Left lobe of liver (tissue), 2 donors: ENCODE measurements at regions not wholly inside any gene's neighbourhood (a gene's known extent, or its start where the extent isn't known, plus 50 kb on each side); places are given as distances from the start of the nearest gene placed in this dataset.
A peak's percentile ranks its signal among the peaks of the same experiment; 100 is the strongest.
"Not testable (repeated sequence)": the region's sequence is repeated elsewhere in the genome, so short reads cannot be mapped to it uniquely, and the experiment has no call there.

Experiments used
- ATAC-seq: fragments of 200-7000 bp; cut with Tn5 transposase; one replicate; pipeline ENCODE4 v1.9.1; 2020; ENCODE audit warnings: mild to moderate bottlenecking, moderate library complexity
- DNase-seq: peaks from one replicate; pipeline ENCODE4 v3.0.0-alpha.2; 2020; ENCODE audit warnings: low spot score
- donor health status: DM: no; HTN: no; CAD: no; lungs with moderate emphysema.
- donor health status: DM: no; HTN: yes; CAD: no.

- no peak for ATAC-seq
- DNase-seq = no peak
Measured at GRCh38 chr2:122007126-122007525, 251.7 kb downstream of the TSN start.

GRCh38 chr2:122007577-122007976 lies 252.1 kb downstream of the TSN start:
- ATAC-seq = no peak

GRCh38 chr2:122009561-122009960 lies 254.1 kb downstream of the TSN start:
- no peak for ATAC-seq
- no peak for DNase-seq

More at GRCh38 chr2:122007577-122007976, 252.1 kb downstream of the TSN start:
- no peak for DNase-seq

DNA sequence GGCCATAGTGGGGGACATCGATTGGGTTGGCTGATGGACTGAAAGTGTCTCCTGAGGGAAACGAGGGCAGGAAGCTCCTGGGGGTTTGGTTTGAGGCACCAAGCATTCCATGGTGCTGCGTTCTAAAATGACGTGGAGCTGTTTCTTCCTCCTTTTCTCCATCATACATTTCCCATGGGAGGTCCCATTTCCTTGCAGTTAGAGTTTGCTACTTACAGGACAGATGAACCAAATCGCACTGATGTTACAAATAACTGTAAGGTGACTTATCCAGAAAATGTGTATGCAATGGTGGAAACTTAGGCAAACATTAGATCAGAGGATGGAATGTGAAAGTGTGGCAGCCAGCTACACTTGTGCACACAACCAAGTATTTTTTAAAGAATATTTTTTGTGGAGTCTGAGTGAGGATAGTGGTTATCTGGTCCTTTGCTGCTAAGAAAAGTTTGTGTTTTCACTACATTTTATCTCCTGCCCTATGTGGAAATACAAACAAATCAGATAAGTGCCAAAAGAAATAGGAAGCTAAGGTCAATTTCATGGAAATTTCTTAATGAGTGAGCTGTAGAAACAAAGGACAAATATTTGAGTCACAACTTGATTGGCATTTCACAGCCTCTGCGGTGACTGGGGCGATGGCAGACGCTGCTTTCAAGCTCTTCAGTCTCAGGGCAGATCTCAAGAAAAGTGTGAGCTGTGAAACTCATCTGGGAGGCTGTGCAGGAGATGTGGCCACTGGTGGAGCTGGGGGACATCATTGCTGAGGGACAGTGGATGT lies 256.2 kb downstream of the TSN start:
- DNase-seq (no peak), ATAC-seq (no peak)

- no peak for ATAC-seq
- no peak for DNase-seq
Measured at GRCh38 chr2:122018736-122019135, 263.3 kb downstream of the TSN start.

DNA sequence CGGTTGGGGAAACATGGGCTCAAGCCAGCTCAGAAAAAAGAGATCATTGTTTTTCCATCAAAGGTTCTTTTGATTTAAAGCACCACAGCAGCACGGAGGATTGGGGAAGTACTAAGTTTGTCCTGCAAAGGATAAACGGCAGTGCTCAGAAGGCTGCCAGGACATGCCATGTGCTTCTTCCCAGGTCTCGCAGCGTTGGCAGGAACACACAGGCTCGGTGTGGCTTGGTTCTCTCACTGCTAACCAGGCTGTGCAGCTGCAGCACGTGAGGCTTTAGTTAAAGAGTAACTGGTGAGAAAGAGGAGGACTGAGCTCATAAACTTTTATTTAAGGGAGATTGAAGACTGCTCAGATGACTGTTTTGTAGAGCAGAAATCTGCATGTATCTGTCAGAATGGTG lies 264.3 kb downstream of the TSN start:
- peak; percentile 82 for ATAC-seq
- DNase-seq = no peak

DNA sequence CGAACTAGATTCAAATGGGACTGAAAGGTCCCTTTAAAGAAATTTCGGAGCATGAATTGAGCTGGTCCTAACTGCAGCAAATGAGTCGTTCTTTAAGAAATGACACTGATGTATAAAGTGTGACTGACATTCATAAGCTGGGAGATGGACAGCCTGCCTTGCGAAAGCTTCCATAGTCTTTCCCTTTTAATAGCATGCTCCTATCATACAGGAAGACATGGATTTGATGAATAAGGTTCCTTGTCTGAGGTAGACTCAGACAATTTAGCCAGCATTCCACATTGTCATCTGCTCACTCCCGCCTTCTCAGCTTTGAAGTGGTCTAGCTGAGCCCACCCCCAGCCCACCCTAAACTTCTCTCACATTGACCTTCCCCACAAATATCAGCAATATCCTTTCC lies 264.9 kb downstream of the TSN start:
- no peak for ATAC-seq

DNA sequence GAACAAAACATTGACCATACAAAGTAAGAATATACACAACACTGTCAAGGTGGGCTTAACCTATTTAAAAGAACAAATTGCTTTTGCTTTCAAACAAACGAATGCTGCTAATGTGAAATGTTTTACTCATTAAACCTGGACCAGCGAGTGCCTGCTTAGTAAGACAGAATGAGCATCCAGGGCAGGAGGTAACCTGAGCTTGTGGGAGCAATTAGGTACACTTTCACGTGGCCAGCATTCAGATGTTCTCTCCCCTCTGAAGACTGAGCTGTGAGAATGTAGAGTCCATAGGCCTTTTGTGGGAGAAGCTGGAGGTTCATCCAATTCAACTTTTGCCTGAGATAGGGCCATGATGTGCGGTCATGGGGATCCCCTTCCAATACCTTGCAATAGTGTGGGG lies 266.5 kb downstream of the TSN start:
- DNase-seq = no peak
- ATAC-seq = no peak

More for the DNA sequence above, 264.9 kb downstream of the TSN start:
- no peak for DNase-seq

DNA sequence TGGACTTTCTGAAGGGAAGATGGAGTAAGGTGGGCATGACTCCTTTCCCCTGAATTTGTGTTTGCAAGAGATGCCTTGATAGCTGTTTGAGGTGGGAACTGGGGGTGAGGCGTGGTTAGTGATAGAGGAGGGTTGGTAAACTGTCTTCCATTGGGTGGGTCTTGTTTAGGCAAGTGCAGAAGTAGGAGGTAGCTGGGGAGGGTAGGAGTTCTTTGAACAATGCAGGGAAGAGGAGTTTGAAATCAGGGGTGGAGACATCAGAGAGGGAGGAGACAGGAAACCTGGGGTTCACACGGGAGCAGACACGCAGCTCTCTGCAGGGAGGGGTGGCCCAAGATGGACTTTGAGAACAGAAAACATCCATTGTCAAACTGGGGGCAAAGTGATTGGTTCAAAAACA lies 267.1 kb downstream of the TSN start:
- DNase-seq (no peak), ATAC-seq (no peak)

GRCh38 chr2:122023059-122023864 lies 267.8 kb downstream of the TSN start:
- no peak for ATAC-seq
- DNase-seq = no peak

- no peak for ATAC-seq
Measured at GRCh38 chr2:122027510-122028217, 272.2 kb downstream of the TSN start.

GRCh38 chr2:122028371-122029100 lies 273.1 kb downstream of the TSN start:
- no peak for ATAC-seq
- no peak for DNase-seq

More at GRCh38 chr2:122027510-122028217, 272.2 kb downstream of the TSN start:
- DNase-seq = no peak

DNA sequence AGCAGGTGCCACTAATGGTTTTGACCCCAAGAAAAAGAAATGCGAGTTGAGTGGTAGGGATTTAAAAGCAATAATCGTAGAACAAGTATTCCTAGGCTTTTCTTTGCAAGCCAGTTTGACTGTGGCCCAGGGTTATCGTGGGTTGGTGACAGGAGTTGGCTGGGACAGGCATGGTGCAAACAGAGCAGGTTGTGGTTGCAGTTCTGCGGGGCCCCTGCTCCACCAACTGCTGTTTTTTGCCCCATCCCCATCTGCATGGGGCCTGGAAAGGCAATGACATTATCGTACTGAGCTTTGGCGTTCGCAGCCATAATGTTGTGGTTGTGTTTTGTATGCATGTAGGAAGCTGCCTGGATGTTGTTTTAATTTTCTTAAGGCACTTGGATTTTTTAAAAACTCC lies 274.0 kb downstream of the TSN start:
- no peak for DNase-seq
- no peak for ATAC-seq

DNA sequence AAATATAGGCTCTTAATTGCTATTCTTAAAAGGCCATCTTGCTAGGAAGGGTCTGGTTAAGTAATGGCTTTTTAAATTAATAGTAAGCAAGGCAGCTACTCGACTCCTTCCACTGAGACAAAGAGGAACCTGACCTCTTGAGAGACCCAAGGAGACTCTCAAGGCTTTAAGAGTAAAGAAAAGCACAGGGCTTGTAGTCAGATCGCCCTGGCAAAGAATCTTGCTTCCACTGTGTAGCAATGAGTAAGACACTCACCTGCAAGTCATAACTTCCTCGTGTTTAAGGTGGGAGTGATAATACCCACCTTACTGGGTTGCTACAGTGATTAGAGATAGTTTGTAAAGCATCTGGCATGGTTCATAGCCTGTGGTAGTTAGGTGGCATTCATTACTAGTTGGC lies 274.5 kb downstream of the TSN start:
- DNase-seq (no peak), ATAC-seq (no peak)

GRCh38 chr2:122031544-122032263 lies 276.3 kb downstream of the TSN start:
- DNase-seq = no peak

DNA sequence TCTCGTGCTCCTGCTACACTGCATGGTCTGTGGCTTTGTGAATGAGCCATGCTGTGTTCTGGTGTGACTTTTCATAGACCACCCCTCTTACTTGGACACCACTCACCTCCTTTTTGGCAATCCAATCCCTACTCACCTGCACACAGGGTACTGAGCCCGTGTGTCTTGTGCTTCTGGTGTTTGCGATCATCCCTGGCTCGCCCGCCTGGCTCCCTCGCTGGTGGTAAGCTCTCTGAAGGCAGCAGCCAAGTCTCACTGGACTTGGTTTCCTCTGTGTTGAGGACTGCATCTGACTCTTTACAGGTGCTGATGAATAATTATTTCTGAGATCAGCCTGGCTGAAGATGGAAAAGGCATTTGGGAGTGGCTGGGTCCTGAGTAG lies 276.8 kb downstream of the TSN start:
- DNase-seq (no peak), ATAC-seq (no peak)

More at GRCh38 chr2:122031544-122032263, 276.3 kb downstream of the TSN start:
- peak; percentile 29 for ATAC-seq

DNA sequence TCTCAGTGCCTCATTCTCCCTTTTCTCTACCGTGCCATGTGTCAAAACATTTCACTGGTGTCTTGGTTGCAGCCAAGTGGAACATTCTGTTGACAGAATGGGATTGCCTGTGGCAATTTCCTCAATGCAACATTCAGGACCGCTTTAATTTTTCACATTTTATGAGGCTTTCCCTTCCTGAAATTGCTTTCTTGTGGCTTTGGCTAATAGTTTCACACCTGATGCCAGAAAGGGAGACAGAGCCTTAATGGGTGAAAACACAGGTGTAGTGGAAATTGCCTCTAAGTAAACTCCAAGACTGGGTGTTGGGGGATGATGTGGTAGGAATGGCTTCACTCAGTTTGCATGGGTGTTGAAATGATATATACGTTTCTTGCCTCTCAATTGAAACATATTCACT lies 278.3 kb downstream of the TSN start:
- ATAC-seq (no peak), DNase-seq (no peak)

- DNase-seq = no peak
- no peak for ATAC-seq
Measured at GRCh38 chr2:122034344-122034743, 278.9 kb downstream of the TSN start.

GRCh38 chr2:122034777-122035176 lies 279.3 kb downstream of the TSN start:
- no peak for DNase-seq
- ATAC-seq = no peak

- DNase-seq = not testable (repeated sequence)
Measured at GRCh38 chr2:122038816-122039215, 283.4 kb downstream of the TSN start.

More at GRCh38 chr2:122038816-122039215, 283.4 kb downstream of the TSN start:
- ATAC-seq = not testable (repeated sequence)
